K562 (cell line): ENCODE measurements at regions not wholly inside any gene's neighbourhood (a gene's known extent, or its start where the extent isn't known, plus 50 kb on each side); places are given as distances from the start of the nearest gene placed in this dataset.

Experiments
- PHF8 ChIP-seq: fragments of 200-600 bp; sonication (generic); IDR thresholded peaks from 2 replicates; pipeline ENCODE4 v1.6.1; 2012; ENCODE audit warnings: mixed run types, mild to moderate bottlenecking, inconsistent platforms, low read length, moderate library complexity, borderline replicate concordance
- RFX5 ChIP-seq: IDR thresholded peaks from 2 replicates; pipeline ENCODE4 v1.6.1; 2011; ENCODE audit warnings: low read depth, mild to moderate bottlenecking, improper control_type of control experiment, low read length
- SAFB2 ChIP-seq: fragments of 200-400 bp; formaldehyde crosslinking; IDR thresholded peaks from 2 replicates; pipeline ENCODE4 v1.6.1; 2018; ENCODE audit warnings: borderline replicate concordance, low read length, low read depth, moderate library complexity; ENCODE audit not compliant: severe bottlenecking

- TF ChIP-seq RFX5 (no peak), SAFB2 (no peak), PHF8 (no peak)
These were observed 350.7 kb upstream of the SEL1L start for GRCh38 chr14:81884382-81884781.
